Heart left ventricle (tissue), 13 donors: ENCODE measurements at regions not wholly inside any gene's neighbourhood (a gene's known extent, or its start where the extent isn't known, plus 50 kb on each side); places are given as distances from the start of the nearest gene placed in this dataset.

ENCODE experiments used
- POLR2A ChIP-seq, 2 donors: fragments of 450-650 bp; IDR thresholded peaks; one replicate each; pipeline ENCODE4 v1.6.1; 2017; ENCODE audit warnings: antibody characterized with exemption in 2 of 2, mild to moderate bottlenecking in 2 of 2, moderate library complexity in 2 of 2
- TF ChIP-seq, protein P1 (sequence below), 12 donors: fragments of 200-600 bp; sonication (generic) in 4 of 12; IDR thresholded peaks; one replicate each; pipeline versions ENCODE4 v1.5.0 to v1.8.0; 2018 to 2022; ENCODE audit warnings: antibody characterized with exemption in 12 of 12, mild to moderate bottlenecking in 5 of 12
- donor health status: ischemic (EF 13 %, LVEDD 7.1; RV severe dilation, severe dysfunction).
- donor health status: DM: no; HTN: yes; CAD: no.
- donor health status: DM: no; HTN: no; CAD: no.
- donor health status: ischemic (EF 25% LVEDD 6.9; RV normal size, moderate dysfunction).
- donor health status: ischemic (EF 25% LVEDD 5.7; RV mildly dilated, moderate dysfunction).
- donor health status: ischemic (EF 35%, LVEDD 5.7; RV mildly dilated, moderate dysfunction).
- donor health status: nonischemic (EF 11% LVEDD 7.7; RV severe dilation, severe dysfunction).
- donor health status: DM: yes; HTN: yes; CAD: no.
- donor health status: PGD.
- donor health status: ischemic (EF 29% LVEDD 5.4; RV normal size, mild dysfunction).
- donor health status: nonischemic (EF 23%, LVEDD 6.1; RV moderate dilation, normal function).

DNA sequence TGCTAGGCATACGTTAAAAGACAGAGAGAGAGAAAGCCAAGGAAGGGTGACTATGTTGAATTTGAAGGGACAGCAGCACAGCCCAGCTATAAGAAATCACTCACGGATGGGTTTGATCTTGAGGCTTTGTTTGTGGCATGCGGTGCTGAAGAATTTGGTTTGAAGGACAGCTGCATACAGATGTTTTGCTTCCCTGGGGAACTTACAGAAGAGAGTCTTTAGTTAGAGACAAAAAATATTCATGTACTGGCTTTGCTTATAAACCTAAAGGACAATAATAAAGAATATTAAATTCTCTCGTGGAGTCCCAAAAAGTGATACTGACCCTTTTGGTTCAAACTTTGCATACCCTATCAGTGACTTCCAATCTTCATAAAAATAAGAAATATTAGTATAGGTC is 491.4 kb downstream of the NEBL start:
- TF ChIP-seq, protein P1, sequence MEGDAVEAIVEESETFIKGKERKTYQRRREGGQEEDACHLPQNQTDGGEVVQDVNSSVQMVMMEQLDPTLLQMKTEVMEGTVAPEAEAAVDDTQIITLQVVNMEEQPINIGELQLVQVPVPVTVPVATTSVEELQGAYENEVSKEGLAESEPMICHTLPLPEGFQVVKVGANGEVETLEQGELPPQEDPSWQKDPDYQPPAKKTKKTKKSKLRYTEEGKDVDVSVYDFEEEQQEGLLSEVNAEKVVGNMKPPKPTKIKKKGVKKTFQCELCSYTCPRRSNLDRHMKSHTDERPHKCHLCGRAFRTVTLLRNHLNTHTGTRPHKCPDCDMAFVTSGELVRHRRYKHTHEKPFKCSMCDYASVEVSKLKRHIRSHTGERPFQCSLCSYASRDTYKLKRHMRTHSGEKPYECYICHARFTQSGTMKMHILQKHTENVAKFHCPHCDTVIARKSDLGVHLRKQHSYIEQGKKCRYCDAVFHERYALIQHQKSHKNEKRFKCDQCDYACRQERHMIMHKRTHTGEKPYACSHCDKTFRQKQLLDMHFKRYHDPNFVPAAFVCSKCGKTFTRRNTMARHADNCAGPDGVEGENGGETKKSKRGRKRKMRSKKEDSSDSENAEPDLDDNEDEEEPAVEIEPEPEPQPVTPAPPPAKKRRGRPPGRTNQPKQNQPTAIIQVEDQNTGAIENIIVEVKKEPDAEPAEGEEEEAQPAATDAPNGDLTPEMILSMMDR (IDR thresholded peaks at IDR 0.05), result no peak
- no peak for TF ChIP-seq POLR2A (IDR thresholded peaks at IDR 0.05)
